Activated CD4-positive, alpha-beta T cell treated with anti-CD3 and anti-CD28 coated beads for 24 hours (primary cell): ENCODE measurements at regions not wholly inside any gene's neighbourhood (a gene's known extent, or its start where the extent isn't known, plus 50 kb on each side); places are given as distances from the start of the nearest gene placed in this dataset.

Source experiments
- DNase-seq, 2 donors: peaks; one replicate each; pipeline ENCODE4 v3.0.0-alpha.2; 2020; ENCODE audit warnings: low read depth in 2 of 2

- no peak for DNase-seq
Measured at GRCh38 chr11:69970785-69971535, 107.2 kb upstream of the ANO1 start.

GRCh38 chr11:69971741-69972140 is 106.4 kb upstream of the ANO1 start:
- no peak for DNase-seq

GRCh38 chr11:69972351-69972802 is 105.7 kb upstream of the ANO1 start:
- DNase-seq = no peak

GRCh38 chr11:69974528-69974927 is 103.6 kb upstream of the ANO1 start:
- no peak for DNase-seq

- no peak for DNase-seq
Measured at GRCh38 chr11:69975822-69976221, 102.3 kb upstream of the ANO1 start.

- no peak for DNase-seq
Measured at GRCh38 chr11:69976794-69977193, 101.3 kb upstream of the ANO1 start.

GRCh38 chr11:69977951-69978350 is 100.2 kb upstream of the ANO1 start:
- DNase-seq = no peak

GRCh38 chr11:69978841-69979614 is 99.1 kb upstream of the ANO1 start:
- DNase-seq = no peak

GRCh38 chr11:69979632-69980031 is 98.5 kb upstream of the ANO1 start:
- no peak for DNase-seq

GRCh38 chr11:69981119-69981784 is 96.9 kb upstream of the ANO1 start:
- no peak for DNase-seq

- no peak for DNase-seq
Measured at GRCh38 chr11:69982690-69983570, 95.2 kb upstream of the ANO1 start.

GRCh38 chr11:69983571-69983877 is 94.6 kb upstream of the ANO1 start:
- DNase-seq = no peak

- DNase-seq = no peak
Measured at GRCh38 chr11:69983897-69984438, 94.1 kb upstream of the ANO1 start.

- DNase-seq = no peak
Measured at GRCh38 chr11:69984457-69985261, 93.5 kb upstream of the ANO1 start.

GRCh38 chr11:69985331-69985640 is 92.8 kb upstream of the ANO1 start:
- no peak for DNase-seq

GRCh38 chr11:69985641-69986439 is 92.3 kb upstream of the ANO1 start:
- DNase-seq = no peak

GRCh38 chr11:69986440-69986787 is 91.7 kb upstream of the ANO1 start:
- DNase-seq = no peak

GRCh38 chr11:69986830-69987229 is 91.3 kb upstream of the ANO1 start:
- DNase-seq = no peak

GRCh38 chr11:69992026-69992425 is 86.1 kb upstream of the ANO1 start:
- DNase-seq = no peak
